ENCODE measurements at regions not wholly inside any gene's neighbourhood (a gene's known extent, or its start where the extent isn't known, plus 50 kb on each side); places are given as distances from the start of the nearest gene placed in this dataset.

- TF ChIP-seq CTCF (IDR thresholded peaks at IDR 0.05) (no peak), POLR2A (IDR thresholded peaks at IDR 0.05) (no peak)
These were observed 99.0 kb upstream of the EGR2 start for GRCh38 chr10:62915158-62915557.
